HEK293 (cell line): ENCODE measurements at regions not wholly inside any gene's neighbourhood (a gene's known extent, or its start where the extent isn't known, plus 50 kb on each side); places are given as distances from the start of the nearest gene placed in this dataset.

ENCODE experiments used
- CTCF ChIA-PET: fragments of 350-600 bp; formaldehyde crosslinking; extraction: SDS; loops from one replicate; lab custom pipeline; 2021; ENCODE audit warnings: antibody characterized with exemption; lab: Yijun Ruan, JAX
- POLR2A ChIA-PET: fragments of 300-600 bp; formaldehyde crosslinking; extraction: SDS; loops from one replicate; lab custom pipeline; 2020; ENCODE audit warnings: antibody characterized with exemption, inconsistent platforms; lab: Yijun Ruan, JAX
- H3K27ac ChIP-seq: fragments of 200-500 bp; sonication (Bioruptor generic); 2 replicates; pipeline ENCODE4 v1.5.1; 2014; ENCODE audit warnings: low read depth, low read length, control low read depth, inconsistent platforms; ENCODE audit errors: extremely low read depth
- H3K36me3 ChIP-seq, 2 experiments: fragments of 200-500 bp in 1 of 2; sonication (Bioruptor generic) in 1 of 2; 1 replicate in 1 of 2; 2 replicates in 1 of 2; pipeline ENCODE4 v1.5.1; 2014 to 2017; ENCODE audit warnings: inconsistent platforms in 2 of 2, low read length in 2 of 2; ENCODE audit not compliant: control insufficient read depth in 2 of 2, insufficient read depth in 1 of 2
- H3K4me1 ChIP-seq: fragments of 200-500 bp; sonication (Bioruptor generic); 2 replicates; pipeline ENCODE4 v1.5.1; 2014; ENCODE audit warnings: mild to moderate bottlenecking, low read length, inconsistent platforms; ENCODE audit not compliant: control insufficient read depth, insufficient read depth
- H3K4me3 ChIP-seq: 2 replicates; pipeline ENCODE4 v1.5.1; 2011; ENCODE audit warnings: low read depth, mild to moderate bottlenecking, control low read depth, low read length, moderate library complexity
- H3K9me3 ChIP-seq: fragments of 200-500 bp; sonication (Bioruptor generic); 2 replicates; pipeline ENCODE4 v1.5.1; 2014; ENCODE audit warnings: low read depth, low read length, inconsistent platforms; ENCODE audit not compliant: control insufficient read depth, insufficient read depth
- TCF7L2 ChIP-seq: IDR thresholded peaks from 2 replicates; pipeline ENCODE4 v1.6.1; 2011; ENCODE audit warnings: low read depth, mild to moderate bottlenecking, inconsistent platforms, low read length, moderate library complexity, borderline replicate concordance
- ZBTB49 ChIP-seq: fragments of 450-650 bp; formaldehyde crosslinking; IDR thresholded peaks from 2 replicates; pipeline ENCODE4 v1.5.1; 2016; ENCODE audit warnings: missing biosample characterization, missing genetic modification characterization, low read depth
- ZFP3 ChIP-seq: fragments of 450-650 bp; formaldehyde crosslinking; IDR thresholded peaks from 2 replicates; pipeline ENCODE4 v1.5.1; 2016; ENCODE audit warnings: low read depth, missing biosample characterization, missing genetic modification characterization
- ZNF19 ChIP-seq: fragments of 450-650 bp; formaldehyde crosslinking; IDR thresholded peaks from 2 replicates; pipeline ENCODE4; 2016; ENCODE audit warnings: missing biosample characterization, missing genetic modification characterization, low read depth
- ZNF23 ChIP-seq: fragments of 450-650 bp; formaldehyde crosslinking; IDR thresholded peaks from 2 replicates; pipeline ENCODE4 v1.5.1; 2016; ENCODE audit warnings: missing biosample characterization, missing genetic modification characterization, borderline replicate concordance
- ZNF24 ChIP-seq: fragments of 450-650 bp; formaldehyde crosslinking; IDR thresholded peaks from 2 replicates; pipeline ENCODE4 v1.5.1; 2016; ENCODE audit warnings: missing biosample characterization, missing genetic modification characterization
- ZNF26 ChIP-seq: fragments of 450-650 bp; formaldehyde crosslinking; IDR thresholded peaks from 2 replicates; pipeline ENCODE4 v1.5.1; 2016; ENCODE audit warnings: missing biosample characterization, missing genetic modification characterization
- ZNF280C ChIP-seq: fragments of 450-650 bp; formaldehyde crosslinking; IDR thresholded peaks from 2 replicates; pipeline ENCODE4 v1.5.1; 2016; ENCODE audit warnings: missing biosample characterization, missing genetic modification characterization
- ZNF341 ChIP-seq: fragments of 450-650 bp; formaldehyde crosslinking; IDR thresholded peaks from 2 replicates; pipeline ENCODE4; 2016; ENCODE audit warnings: low read depth, missing biosample characterization, missing genetic modification characterization
- ZNF350 ChIP-seq: fragments of 450-650 bp; formaldehyde crosslinking; IDR thresholded peaks from 2 replicates; pipeline ENCODE4 v1.5.0; 2017; ENCODE audit warnings: missing biosample characterization, mild to moderate bottlenecking, missing genetic modification characterization
- ZNF423 ChIP-seq: fragments of 450-650 bp; formaldehyde crosslinking; IDR thresholded peaks from 2 replicates; pipeline ENCODE4 v1.5.1; 2016; ENCODE audit warnings: missing biosample characterization, missing genetic modification characterization
- ZNF433 ChIP-seq: fragments of 450-650 bp; formaldehyde crosslinking; IDR thresholded peaks from 2 replicates; pipeline ENCODE4 v1.5.1; 2016; ENCODE audit warnings: missing biosample characterization, missing genetic modification characterization, low read depth
- ZNF518A ChIP-seq: fragments of 450-650 bp; formaldehyde crosslinking; conservative IDR thresholded peaks from 2 replicates; pipeline ENCODE4 v1.5.1; 2016; ENCODE audit warnings: low read depth, missing biosample characterization, missing genetic modification characterization
- ZNF558 ChIP-seq: fragments of 450-650 bp; formaldehyde crosslinking; IDR thresholded peaks from 2 replicates; pipeline ENCODE4 v1.5.1; 2016; ENCODE audit warnings: missing biosample characterization, missing genetic modification characterization
- ZNF561 ChIP-seq: fragments of 450-650 bp; IDR thresholded peaks from 2 replicates; pipeline ENCODE4 v1.5.1; 2018; ENCODE audit warnings: missing biosample characterization, missing genetic modification characterization, borderline replicate concordance
- ZNF660 ChIP-seq: fragments of 450-650 bp; IDR thresholded peaks from 2 replicates; pipeline ENCODE4 v1.5.1; 2018; ENCODE audit warnings: missing biosample characterization, mild to moderate bottlenecking, missing genetic modification characterization
- ZNF664 ChIP-seq: fragments of 450-650 bp; formaldehyde crosslinking; IDR thresholded peaks from 2 replicates; pipeline ENCODE4 v1.5.1; 2016; ENCODE audit warnings: missing biosample characterization, missing genetic modification characterization
- ZNF747 ChIP-seq: fragments of 450-650 bp; formaldehyde crosslinking; IDR thresholded peaks from 2 replicates; pipeline ENCODE4 v1.5.1; 2016; ENCODE audit warnings: missing biosample characterization, missing genetic modification characterization
- ZNF768 ChIP-seq: fragments of 450-650 bp; formaldehyde crosslinking; IDR thresholded peaks from 2 replicates; pipeline ENCODE4 v1.5.1; 2018; ENCODE audit warnings: missing biosample characterization, mild to moderate bottlenecking, missing genetic modification characterization
- ZNF837 ChIP-seq: fragments of 450-650 bp; formaldehyde crosslinking; IDR thresholded peaks from 2 replicates; pipeline ENCODE4 v1.5.1; 2016; ENCODE audit warnings: missing biosample characterization, missing genetic modification characterization

GRCh38 chr1:55427606-55428005 is 212.4 kb upstream of the USP24 start (continued):
- TF ChIP-seq ZNF518A (no peak), ZNF768 (tag by site-specific recombination) (no peak), ZNF747 (tag by site-specific recombination) (no peak), ZNF561 (tag by site-specific recombination) (no peak), TCF7L2 (no peak), ZFP3 (tag by site-specific recombination) (no peak), ZNF350 (no peak), ZNF837 (tag by site-specific recombination) (no peak), ZNF23 (tag by site-specific recombination) (no peak), ZBTB49 (tag by site-specific recombination) (no peak)
- TF ChIP-seq, all 188 proteins: peak for 0

- POLR2A ChIA-PET, result interaction anchor here (0.5 kb wide), 1 partner anchor 478 kb away, joined by 6 read pairs; no protein-coding TSS in a partner anchor
- no peak overlapping the region for H3K27ac ChIP-seq
- H3K9me3 ChIP-seq, result no peaks in the 10 kb centered on the region
- no peak for TF ChIP-seq ZNF664 (tag by site-specific recombination)
- peak; percentile 38; the same call in 1 of the 2 replicates for TF ChIP-seq ZNF341 (tag by site-specific recombination)
- no peak for TF ChIP-seq ZNF19 (tag by site-specific recombination)
- TF ChIP-seq, all 188 proteins: peak for 1
- CTCF ChIA-PET, result interaction anchor here (1.7 kb wide), 1 partner anchor 51 kb away, joined by 8 read pairs; no protein-coding TSS in a partner anchor
- Histone ChIP-seq H3K4me3 (no peak overlapping the region), H3K4me1 (0 out of 2 replicates have a peak, but pooled peaks cover 2% of the 10 kb centered on the region), H3K36me3 (no peaks in the 10 kb centered on the region)
Measured at GRCh38 chr1:55426619-55427018, 211.5 kb upstream of the USP24 start.

GRCh38 chr1:55426156-55426555 is 211.0 kb upstream of the USP24 start:
- H3K27ac ChIP-seq, result no peak overlapping the region
- POLR2A ChIA-PET, result interaction anchor here (0.5 kb wide), 1 partner anchor 477 kb away, joined by 6 read pairs; no protein-coding TSS in a partner anchor
- no peaks in the 10 kb centered on the region for H3K9me3 ChIP-seq
- no peak for TF ChIP-seq ZNF26 (tag by site-specific recombination)
- no peak for TF ChIP-seq ZNF433 (tag by site-specific recombination)
- no peak for TF ChIP-seq ZNF24
- TF ChIP-seq ZNF660, result no peak
- no peak for TF ChIP-seq ZNF558 (tag by site-specific recombination)
- no peak for TF ChIP-seq ZNF280C
- TF ChIP-seq ZFP3 (tag by site-specific recombination), result no peak
- no peak for TF ChIP-seq ZNF423 (tag by site-specific recombination)
- TF ChIP-seq, all 188 proteins: peak for 0
- Histone ChIP-seq H3K36me3 (no peaks in the 10 kb centered on the region), H3K4me1 (0 out of 2 replicates have a peak, but pooled peaks cover 2% of the 10 kb centered on the region), H3K4me3 (no peak overlapping the region)
- CTCF ChIA-PET, result interaction anchor here (1.7 kb wide), 1 partner anchor 50 kb away, joined by 8 read pairs; no protein-coding TSS in a partner anchor
